ENCODE measurements at regions not wholly inside any gene's neighbourhood (a gene's known extent, or its start where the extent isn't known, plus 50 kb on each side); places are given as distances from the start of the nearest gene placed in this dataset.

GRCh38 chr2:467543-467891 lies 179.6 kb upstream of the ALKAL2 start:
- TF ChIP-seq CTCF (IDR thresholded peaks at IDR 0.05) (no peak), POLR2A (IDR thresholded peaks at IDR 0.05) (no peak), POLR2AphosphoS5 (IDR thresholded peaks at IDR 0.05) (no peak), EP300 (IDR thresholded peaks at IDR 0.05) (no peak)

All from sigmoid colon (tissue), 4 donors.